Neural progenitor cell (in vitro differentiated cells): ENCODE measurements at regions not wholly inside any gene's neighbourhood (a gene's known extent, or its start where the extent isn't known, plus 50 kb on each side); places are given as distances from the start of the nearest gene placed in this dataset.

Experiments used
- EZH2phosphoT487 ChIP-seq: fragments of 200-600 bp; sonication (generic); IDR thresholded peaks from 2 replicates; pipeline ENCODE4 v1.6.1; 2017; ENCODE audit warnings: antibody characterized with exemption
- TF ChIP-seq, protein P1 (sequence below): fragments of 200-600 bp; sonication (generic); IDR thresholded peaks from 2 replicates; pipeline ENCODE4 v1.5.1; 2017; ENCODE audit warnings: antibody characterized with exemption, mild to moderate bottlenecking

DNA sequence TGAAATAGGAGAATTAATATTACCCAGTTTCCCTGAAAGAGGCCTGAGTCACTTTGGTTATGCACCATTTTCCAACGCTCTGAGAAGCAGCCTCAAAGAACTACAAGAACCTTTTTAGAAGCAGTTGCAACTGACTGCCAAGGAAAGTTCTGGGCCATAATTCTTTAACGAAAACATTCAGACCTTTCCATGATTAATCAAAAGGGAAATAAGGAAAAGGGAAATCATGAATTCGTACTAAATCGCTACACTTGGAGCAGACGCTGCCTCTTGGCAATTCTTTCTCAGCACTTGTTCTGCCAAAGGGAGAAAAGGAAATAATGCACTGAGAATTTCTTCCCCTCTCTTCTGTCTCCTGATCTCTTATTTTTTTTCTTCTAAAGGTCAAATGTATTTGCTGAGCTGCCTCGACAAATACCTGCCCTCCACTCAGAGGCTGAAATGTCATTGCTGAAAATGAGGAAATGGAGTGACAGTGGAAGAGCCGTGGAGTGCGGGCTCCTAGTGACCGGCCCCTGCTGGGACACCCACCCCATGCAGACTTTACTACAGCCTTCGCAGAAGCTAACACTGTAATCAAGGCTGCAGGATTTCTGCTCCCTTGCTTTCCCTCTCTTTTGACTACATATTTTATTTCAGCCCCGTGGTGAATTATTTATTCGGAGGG is 67.9 kb upstream of the GALNT2 start:
- TF ChIP-seq, protein P1, sequence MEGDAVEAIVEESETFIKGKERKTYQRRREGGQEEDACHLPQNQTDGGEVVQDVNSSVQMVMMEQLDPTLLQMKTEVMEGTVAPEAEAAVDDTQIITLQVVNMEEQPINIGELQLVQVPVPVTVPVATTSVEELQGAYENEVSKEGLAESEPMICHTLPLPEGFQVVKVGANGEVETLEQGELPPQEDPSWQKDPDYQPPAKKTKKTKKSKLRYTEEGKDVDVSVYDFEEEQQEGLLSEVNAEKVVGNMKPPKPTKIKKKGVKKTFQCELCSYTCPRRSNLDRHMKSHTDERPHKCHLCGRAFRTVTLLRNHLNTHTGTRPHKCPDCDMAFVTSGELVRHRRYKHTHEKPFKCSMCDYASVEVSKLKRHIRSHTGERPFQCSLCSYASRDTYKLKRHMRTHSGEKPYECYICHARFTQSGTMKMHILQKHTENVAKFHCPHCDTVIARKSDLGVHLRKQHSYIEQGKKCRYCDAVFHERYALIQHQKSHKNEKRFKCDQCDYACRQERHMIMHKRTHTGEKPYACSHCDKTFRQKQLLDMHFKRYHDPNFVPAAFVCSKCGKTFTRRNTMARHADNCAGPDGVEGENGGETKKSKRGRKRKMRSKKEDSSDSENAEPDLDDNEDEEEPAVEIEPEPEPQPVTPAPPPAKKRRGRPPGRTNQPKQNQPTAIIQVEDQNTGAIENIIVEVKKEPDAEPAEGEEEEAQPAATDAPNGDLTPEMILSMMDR, result no peak
- TF ChIP-seq EZH2phosphoT487, result no peak
